HG03460 (cell line): ENCODE measurements at regions not wholly inside any gene's neighbourhood (a gene's known extent, or its start where the extent isn't known, plus 50 kb on each side); places are given as distances from the start of the nearest gene placed in this dataset.

Source experiments
- ATAC-seq: cut with Tn5 transposase; IDR thresholded peaks from one replicate; pipeline ENCODE4 v1.9.1; 2021; ENCODE audit not compliant: unreplicated experiment

DNA sequence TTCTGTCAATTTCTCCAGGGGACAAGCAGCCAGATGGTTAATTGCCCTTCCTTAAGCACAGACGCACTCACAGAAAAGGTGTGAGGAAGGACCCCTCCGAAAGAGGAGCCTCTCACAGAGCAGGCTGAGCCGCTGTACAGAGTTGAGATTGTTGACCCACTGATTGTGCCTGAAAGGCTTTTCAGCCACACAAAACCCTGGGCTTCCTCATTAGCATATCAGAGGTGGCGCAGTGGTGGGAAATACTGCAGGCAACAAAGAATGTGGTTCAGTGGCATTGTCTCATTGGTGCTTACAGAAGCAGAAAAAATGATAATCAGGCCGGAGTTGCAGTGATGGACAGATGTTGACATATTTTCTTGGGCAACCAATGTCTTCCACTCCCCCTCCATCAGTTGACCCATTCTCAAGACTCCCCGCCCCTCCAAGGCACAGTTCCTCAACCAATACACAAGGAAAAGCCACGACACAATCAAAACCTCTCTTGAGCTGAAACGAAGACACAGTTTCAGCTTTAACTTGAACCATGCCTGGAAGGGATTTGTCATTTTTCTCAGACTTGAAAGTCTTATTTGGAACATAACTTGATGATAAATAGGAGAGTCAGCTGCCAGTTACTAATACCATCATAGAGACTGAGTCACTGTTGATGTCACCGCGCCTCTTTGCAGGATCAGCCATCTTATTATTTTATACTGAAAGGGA is 53.1 kb downstream of the ATXN3L start:
- no peak for ATAC-seq

- no peak for ATAC-seq
Measured at GRCh38 chrX:13265549-13266132, 54.2 kb downstream of the ATXN3L start.

- ATAC-seq, result no peak
Measured at GRCh38 chrX:13265111-13265510, 54.7 kb downstream of the ATXN3L start.

- no peak for ATAC-seq
Measured at GRCh38 chrX:13263560-13264251, 56.1 kb downstream of the ATXN3L start.

DNA sequence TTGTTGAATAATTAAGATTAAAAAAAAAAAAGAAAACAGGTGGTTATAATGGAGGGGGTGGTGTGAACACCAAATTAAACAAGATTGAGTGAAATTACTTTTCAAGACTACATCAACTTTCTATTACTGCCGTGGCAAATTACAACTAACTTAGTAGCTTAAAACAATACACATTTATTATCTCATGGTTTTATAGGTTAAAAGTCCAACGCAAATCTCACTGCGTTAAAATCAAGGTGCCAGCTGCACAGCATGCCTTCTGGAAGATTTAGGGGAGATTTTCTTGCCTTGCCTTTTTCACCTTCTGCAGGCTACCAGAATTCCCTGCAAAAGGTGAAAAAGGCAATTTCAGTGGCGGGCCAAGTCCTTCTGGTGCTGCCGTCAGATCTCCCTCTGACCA is 58.5 kb downstream of the ATXN3L start:
- no peak for ATAC-seq

DNA sequence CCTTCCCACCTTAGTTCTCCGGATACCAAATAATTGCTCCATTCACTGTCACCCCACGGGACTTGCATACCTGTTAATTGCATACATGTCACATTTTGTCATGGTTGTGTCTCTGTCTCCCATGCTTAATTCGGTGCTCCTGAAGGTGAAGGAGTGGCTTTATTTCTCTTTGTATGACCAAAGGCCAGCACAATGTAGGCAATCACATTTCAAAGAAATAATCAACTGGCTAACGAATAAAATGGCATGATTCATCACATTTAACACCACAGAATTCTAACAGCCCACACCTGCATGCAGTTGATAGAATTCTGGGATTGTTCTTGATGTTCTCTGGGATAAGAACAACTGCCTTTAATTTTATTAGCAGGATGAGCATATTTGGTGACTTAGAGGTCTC is 59.3 kb downstream of the ATXN3L start:
- ATAC-seq, result no peak

DNA sequence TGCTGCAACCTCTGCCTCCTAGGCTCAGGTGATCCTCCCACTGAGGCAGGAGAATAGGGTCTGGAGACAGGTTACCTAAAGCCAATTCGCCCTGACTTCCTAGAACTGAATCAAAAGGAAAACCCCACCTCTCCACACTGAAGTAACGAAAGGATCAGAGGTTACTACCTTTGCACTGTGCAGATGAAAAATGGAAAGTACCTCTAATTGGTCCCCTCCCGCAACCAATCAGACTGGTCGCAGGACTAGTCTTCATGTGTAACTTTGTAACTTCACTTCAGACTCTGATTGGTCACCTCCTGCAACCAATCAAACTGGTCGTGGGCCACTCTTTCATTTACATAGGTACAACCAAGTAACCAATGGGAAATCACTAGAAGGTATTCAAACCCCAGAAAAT is 61.1 kb downstream of the ATXN3L start:
- no peak for ATAC-seq

DNA sequence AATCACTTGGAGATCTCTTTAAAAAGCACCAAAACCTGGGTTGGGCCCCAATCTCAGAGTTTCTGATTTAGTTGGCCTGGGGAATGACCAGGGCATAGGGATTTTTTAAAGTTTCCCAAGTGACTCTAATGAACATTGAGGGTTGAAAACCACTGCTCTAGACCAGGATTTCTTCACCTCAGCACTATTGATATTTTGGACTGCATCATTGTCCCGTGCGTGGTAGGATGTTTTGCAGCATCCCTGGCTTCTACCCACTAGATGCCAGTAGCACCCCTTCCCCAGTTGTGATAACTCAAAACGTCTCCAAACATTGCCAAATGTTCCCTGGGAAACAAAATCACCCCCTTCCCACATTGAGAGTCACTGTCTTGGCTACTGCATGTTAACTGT is 61.8 kb downstream of the ATXN3L start:
- ATAC-seq, result no peak

DNA sequence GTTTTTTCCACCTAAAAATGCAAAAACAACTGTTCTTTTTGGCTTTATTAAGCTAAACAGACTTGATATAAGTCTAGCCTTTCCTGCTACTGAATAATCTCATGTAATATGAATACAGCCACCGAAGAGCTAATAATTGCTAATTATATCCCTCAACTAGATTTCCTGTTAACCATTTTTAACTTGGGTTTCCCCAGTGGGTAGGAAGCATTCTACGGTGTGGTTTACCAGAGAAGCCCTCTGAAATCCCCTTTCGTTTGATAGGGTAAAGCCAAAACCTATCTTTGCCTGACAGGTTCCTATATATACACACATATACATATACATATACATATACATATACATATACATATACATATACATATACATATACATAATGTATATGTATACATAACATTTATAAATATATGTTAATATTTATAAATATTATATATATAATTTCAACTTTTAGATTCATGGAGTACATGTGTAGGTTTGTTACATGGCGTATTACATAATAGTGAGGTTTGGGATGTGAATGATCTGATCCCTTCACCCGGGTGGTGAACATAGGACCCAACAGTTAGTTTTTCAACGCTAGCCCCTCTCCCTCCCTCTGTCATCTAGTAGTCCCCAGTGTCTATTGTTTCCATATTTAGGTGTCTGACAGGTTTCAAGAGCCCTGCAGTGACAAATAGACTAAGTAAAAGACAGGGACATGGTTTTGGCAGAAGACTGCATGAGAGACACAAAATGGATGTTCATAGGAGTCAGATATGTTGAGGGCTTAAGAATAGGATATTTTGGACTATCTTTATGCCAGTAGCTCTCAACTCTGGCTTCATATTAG is 62.4 kb downstream of the ATXN3L start:
- ATAC-seq, result peak; percentile 62

DNA sequence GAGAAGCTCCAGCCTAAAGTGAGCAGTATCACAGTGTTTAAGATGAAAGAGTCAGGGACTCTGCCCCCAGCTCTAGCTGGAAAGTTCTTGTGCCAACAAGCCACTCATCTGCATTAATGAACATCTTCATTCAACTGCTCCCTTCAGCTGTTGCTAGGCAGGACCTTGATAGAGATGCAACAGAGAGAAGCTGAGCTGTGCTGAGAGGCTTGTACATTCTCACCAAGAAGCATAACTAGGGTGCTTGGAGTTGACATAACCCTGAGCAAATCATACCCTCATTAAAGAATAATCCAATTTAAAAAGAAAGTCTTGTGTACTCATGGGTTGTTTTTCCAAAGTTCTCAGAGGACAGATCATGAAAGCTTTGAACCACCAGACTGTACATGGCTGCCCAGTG is 63.2 kb downstream of the ATXN3L start:
- no peak for ATAC-seq

DNA sequence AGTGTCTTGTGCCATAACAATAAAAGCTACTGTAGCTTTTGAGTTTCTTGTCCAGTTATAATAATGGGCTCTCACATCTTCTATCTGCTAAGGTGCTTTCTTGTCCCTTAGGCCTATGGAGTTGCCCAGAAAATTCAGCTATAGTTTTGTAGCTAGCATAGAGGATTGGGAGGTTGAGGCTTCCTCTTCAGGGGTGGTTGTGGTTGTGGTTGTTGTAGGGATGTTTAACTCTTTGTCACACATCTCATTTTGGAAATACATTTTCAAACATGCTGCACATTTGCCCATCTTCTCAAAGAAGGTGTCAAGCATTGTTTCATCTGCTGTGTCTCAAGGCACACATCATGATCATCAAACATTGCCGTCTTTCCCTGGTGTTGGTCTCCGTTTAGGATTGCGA is 65.0 kb downstream of the ATXN3L start:
- no peak for ATAC-seq

DNA sequence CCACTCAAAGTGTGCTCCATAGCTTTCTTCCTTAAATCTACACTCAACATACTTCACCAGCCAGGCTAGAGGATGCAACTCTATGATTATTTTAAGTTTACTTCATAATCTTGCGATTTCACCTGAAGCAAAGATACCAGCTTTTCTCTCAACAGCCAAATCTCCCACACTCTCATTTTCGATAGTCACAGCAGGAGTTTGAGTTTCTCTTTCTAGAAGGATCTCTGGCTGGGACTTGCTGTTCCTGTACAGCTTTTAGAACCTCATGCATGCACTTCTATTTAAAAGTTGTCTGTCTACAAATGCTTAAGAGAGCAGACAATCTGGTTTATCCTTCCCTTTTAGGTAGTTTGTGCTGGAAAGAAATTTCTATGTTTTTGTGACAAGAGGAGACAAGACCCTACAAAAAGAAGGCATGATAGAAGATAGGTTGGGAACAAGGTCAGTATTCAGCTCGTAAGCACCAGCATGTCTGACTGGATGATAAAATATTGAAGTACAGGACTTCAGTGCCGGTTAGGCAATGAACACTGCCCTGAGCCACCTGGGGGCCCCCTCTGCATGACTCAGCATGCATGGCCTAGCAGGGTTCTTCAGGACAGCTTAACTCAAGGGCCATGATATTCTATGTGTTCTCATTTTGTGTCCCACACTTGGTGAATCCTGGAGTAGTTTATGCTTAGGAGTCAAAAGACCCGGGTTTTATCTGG is 65.6 kb downstream of the ATXN3L start:
- peak; percentile 37 for ATAC-seq

- ATAC-seq, result no peak
Measured at GRCh38 chrX:13253223-13253622, 66.6 kb downstream of the ATXN3L start.

DNA sequence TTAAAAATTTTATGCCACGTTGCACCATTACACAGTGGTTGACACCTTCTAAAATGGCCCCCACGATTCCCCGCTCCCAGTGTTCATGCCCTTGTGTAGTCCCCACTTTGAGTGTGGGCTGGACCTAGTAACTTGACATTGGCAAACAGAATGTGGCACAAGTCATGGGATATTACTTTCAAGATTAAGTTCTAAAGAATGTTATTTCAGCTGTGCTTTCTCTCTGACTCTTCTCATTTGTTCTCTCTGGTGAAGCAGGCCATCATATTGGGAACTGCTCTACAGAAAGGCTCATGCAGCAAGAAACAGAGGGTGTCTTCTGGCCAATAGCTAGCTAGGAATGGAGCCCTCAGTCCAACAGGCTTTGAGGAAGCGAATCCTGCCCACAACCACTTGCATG is 67.1 kb downstream of the ATXN3L start:
- no peak for ATAC-seq

DNA sequence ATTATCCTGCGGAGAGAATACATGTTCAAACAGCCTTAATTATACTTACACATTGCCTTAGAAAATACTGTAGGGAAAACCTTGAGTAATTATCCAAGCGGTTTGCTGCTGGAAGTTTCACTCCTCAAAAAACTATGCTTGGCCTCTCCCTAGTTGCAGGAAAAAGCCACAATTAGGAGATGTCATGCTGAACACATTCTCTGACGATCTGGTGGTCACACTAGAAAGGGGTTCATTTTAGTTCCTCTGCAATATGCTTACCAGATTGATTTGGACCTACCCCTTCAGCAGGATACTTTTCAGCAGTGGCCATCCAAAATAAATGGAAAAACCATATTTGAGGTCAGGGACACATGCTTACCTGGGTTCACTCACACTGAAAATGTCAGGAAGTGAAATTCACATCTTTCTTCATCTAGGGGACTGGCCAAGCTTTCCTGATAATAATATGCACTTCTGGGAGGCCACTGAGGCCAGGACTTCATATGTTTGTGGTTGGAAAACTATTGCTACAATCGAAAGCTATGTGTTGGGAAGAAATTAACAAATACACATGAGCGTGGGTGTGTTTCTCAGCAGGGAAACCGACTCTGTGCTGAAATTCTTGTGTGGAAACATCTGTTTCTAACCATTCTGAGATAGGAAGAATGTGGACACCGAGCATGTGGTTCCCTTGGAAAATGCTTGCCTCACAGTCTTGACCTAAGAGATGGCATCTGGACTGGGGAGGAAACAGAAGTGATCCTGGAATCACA is 68.8 kb downstream of the ATXN3L start:
- ATAC-seq, result no peak

GRCh38 chrX:13248867-13249486 is 70.9 kb downstream of the ATXN3L start:
- ATAC-seq, result no peak

GRCh38 chrX:13239272-13239671 is 80.6 kb downstream of the ATXN3L start:
- ATAC-seq, result no peak

- no peak for ATAC-seq
Measured at GRCh38 chrX:13235930-13236329, 83.9 kb downstream of the ATXN3L start.

DNA sequence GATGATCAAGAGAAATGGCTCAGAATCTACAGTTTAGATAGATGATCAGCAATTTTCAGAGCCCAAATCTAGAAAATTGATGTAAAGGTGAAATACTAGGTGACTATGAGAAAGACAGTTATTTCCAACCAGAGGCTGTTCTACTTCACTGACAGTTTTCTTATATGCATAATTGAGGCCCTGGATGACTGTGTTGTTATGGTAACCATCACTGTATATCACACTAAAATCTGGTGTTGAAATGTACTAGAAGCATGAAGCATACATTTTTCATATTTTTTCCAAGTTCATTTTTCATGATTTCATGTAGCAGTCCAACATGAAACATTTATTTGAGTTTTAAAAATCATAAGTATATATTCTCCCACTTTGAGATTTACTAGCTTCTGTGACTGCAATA is 87.4 kb downstream of the ATXN3L start:
- no peak for ATAC-seq

GRCh38 chrX:13226214-13226613 is 93.6 kb downstream of the ATXN3L start:
- ATAC-seq, result no peak
